HK-2 (cell line): ENCODE measurements at regions not wholly inside any gene's neighbourhood (a gene's known extent, or its start where the extent isn't known, plus 50 kb on each side); places are given as distances from the start of the nearest gene placed in this dataset.

Experiments used
- DNase-seq: peaks from one replicate; pipeline ENCODE4 v3.0.0-alpha.2; 2018; ENCODE audit not compliant: unreplicated experiment

DNA sequence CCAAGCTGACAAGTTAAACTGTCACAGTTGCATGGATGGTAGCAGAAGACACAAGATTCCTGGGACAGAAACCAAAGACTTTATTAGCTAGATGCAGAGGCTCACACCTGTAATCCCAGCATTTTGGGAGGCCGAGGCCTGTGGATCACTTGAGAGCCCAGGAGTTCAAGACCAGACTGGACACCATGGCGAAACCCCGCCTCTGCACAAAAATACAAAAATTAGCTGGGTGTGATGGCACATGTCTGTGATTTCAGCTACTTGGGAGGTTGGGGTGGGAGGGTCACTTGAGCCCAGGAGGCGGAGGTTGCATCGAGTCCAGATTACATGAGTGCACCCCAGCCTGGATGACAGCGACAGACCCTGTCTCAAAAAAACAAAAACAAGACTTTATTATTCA is 346.6 kb downstream of the IRS2 start:
- DNase-seq, result no peak

DNA sequence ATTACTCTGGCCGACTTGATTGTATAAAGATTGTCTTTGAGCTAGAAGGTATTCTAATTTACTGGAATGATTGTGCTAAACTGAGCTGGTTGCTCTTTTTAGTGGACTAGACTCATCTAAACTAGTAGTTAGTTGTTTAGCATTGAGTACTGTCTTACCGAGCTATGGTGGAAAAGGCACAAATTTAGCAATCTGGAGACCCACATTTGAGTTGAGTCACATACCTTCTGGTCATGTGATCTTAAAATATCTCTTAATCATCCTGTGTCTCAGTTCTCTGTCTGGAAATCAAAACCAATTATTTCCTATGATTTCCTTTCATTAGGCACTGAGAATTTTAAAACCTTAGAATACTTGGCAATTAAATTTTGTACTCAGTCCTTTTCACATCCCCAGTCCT is 349.5 kb downstream of the IRS2 start:
- DNase-seq, result no peak

DNA sequence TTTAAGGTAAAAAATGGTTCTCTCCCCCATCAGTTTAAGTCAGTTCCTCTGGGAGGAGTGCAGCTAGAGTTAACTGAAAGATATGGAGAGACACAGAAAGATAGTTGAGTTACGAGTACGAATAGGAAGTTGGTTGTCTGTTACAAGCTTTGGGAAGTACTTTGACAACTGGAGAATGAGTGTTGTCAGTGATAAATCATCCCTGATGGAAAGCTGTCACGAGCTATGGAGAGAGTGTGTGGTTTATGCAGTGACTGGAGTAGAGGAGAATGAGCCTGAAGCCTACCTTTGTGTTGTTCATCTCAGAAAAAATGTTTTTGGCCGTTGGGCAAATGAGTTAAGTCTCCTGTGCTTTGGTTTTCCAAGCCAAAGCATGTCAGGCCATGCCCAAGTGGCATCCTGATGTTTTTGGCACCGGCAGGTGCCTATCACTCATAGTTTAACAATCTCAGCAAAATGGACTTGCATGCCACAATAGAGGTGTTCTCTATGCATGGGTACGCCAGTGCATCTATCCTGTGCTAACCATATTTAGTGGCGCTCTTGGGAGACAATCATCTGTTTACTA is 350.2 kb downstream of the IRS2 start:
- DNase-seq, result no peak

DNA sequence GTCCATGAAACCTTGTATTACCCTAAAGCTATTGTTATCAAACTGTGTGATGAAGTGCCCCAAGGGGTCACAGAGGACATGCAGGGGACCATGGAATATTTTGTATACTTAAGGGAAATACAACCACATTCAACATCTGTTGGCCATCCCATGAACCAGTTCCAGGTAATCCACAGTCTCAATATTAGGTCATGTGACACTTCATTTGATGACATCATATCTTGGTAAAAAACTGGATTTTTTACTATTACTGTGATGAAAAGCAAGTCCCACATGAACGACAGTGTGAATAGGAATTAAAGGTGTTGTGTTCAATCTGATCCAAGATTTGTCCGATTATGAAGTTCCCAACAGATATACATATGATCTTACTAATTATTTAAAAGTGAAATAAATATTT is 355.2 kb downstream of the IRS2 start:
- no peak for DNase-seq

DNA sequence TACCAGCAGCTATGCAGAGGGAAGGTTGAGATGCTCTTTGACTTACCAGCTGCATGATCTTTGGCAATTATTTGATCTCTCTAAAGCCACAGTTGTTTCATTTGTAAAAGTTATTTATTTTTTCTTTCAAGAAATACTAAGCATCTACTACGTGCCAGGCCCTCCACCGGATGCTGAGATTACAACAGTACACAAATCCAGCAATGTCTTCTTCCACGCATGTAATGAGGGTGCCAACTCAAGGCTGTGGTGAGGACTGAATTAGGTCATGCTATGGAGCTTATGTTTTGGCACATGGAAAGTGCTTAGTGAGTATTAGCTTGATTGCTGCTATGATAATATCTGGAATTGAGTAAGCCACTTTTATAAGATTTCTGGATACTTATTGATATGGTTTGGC is 358.2 kb downstream of the IRS2 start:
- no peak for DNase-seq

DNA sequence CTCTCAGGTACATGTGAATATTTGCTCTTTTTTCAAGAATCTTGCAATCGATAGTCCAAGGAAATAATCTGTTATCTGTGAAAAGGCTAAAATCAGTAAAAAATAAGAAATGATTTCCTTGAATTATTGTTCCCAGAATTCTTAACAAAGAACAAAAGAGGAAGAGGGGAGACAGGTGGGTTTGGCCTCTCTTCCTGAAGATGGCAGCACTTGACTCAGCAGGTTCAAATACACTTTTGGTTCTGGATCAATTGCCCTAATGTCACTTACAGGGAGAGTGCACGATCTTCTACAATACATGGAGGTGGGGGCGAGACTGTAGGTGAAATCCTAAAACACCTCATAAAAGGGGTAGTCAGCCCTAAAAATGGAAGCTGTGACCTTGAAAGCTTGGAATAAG is 358.7 kb downstream of the IRS2 start:
- no peak for DNase-seq

DNA sequence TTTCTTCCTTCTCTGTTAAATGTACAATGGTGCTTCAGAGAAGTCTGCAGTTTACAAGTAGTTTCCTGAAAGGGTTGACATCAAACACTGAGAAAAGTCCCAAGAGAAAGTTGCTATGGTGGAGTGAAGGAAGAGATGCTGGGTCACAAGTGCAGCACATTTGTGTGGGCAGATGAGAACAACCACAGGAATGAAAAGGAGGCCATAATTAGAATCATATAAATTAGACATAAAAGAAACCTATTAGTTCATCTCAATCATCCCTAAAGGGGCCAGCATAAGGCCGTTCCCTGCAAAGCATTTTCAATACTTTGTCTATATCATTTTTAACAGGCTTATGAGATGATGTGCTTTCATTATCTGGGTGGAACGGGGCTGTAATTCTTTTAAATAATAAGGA is 359.2 kb downstream of the IRS2 start:
- DNase-seq, result no peak

DNA sequence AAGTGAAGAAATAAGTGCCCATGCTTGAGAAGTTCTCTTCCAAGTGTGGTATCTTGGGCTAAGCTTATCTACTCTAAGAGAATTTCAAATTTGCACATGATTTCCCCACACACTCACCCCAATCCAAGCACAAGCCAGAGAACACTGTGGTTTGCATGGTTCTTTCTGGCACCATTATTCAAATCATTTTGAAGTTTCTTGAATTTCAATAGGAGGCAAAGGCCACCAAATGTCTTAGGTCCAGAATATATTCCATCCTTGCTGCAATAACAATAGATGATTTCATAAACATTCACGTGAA is 359.7 kb downstream of the IRS2 start:
- no peak for DNase-seq

DNA sequence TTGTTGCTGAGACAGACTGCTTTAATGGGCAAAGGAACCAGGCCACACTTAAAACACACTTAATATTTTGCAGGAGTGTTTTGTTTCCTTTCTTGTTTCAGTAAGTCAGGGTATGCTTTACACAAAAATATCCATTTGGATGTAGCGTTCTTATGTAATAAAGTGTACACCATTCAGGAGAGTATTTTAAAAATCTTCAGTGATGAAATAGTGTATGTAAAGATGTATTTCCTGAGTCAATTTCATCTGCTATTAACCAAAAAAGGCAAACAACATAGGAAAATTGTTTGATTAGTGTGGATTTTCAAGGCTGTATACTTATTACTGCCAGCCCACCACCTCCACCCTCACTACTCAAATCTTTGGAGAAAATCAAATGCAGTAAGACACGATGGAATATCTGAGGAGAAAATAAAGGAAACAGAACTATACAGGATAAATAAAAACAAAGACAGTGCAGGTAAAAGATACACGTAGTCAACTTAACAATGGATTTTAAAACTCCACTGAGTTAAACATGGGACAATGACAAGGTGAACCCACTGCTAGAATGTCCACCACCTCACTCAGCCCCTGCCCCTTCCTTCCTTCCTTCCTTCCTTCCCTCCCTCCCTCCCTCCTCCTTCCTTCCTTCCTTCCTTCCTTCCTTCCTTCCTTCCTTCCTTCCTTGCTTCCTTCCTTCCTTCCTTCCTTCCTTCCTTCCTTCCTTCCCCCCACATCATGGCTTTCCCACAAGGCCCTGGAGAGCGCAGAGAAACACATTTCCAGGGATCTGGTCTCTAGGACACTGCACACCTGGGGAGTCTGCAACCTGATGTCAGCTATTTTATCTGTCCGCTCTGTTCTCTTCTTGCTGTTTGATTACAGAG is 360.3 kb downstream of the IRS2 start:
- no peak for DNase-seq

DNA sequence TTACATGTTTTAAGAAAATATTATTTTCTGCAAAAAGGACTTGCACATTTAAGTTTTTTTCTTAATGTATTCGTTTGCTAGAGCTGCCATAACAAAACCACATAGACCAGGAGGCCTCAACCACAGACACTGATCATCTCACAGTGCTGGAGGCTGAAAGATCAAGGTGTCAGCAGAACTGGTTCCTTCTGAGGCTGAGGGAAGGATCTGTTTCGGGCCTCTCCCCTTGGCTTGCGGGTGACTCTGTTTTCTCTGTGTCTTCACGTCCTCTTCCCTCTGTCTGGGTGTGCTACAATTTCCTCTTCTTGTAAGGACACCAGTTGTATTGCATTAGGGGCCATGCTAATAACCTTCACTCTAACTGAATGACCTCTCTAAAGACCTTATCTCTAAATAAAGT is 364.2 kb downstream of the IRS2 start:
- DNase-seq, result no peak

DNA sequence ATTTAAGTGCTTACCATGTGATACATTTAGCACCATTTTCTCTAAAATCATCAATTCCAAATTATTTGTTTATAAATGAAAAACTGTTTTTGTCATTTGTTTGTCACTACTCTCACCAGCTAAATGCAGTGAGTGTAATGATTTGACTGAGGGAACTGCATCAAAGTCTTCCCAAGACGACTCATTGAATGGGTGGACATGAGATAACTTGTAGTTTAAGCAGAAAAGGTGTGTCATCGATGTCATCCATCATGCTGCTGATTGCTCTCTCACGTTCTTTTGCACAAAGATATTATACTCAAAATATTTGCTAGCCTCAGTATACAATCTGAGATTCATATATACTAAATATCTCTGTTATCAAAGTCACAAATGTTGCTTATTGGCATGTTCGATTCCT is 366.5 kb downstream of the IRS2 start:
- DNase-seq, result no peak

DNA sequence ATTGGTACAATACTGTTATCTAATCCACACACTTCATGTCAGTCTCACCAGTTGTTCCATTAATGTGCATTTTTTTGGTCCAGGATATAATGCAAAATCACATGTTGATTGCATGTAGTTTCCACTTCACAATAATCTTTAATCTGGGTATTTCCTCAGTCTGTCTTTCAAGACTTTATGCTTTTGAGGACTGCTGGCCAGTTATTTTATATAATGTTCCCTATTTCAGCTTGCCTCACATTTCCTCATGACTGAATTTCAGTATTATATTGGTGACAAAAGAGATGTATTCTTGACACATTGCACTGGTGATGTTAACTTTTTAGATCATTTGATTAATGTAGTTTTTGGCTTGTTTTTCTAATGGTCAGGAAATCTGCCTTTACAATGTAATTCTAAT is 368.3 kb downstream of the IRS2 start:
- no peak for DNase-seq

DNA sequence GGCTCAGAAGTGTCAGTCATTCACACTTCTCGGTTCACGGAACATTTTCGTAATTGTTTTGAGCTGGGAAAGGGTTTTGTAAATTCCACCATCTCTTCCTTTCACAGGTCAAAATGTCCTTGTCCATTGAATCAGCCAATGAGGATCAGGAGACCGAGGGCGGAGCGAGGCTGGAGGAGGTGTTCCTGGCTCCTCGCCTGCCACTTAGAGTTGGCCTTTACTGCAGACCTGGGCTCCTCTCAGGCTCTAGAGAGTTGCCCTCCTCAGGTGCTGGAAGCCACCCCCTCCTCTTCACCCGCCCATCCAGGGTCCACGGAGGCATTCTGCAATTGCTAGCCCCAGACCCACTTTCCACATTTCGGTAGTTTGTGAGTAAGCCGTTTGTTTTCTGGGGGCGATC is 370.4 kb downstream of the IRS2 start:
- no peak for DNase-seq

DNA sequence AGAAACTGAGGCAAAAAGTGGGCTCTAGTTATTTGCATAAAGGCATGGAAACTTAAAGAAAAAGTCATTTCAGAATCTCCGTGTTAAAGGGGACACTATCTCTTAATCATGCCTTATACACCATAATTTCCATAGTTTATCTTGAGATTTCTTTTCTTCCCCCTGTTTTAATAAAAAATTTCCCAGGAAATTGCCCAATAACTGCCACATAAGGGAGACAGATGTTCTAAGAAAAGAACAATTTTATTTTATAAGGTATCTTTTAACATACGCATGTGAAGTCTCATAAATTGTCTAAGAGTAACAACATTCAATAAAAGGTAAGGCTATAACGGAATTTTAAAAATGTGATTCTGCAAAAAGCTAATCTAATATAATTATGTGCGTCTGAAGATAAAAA is 371.3 kb downstream of the IRS2 start:
- no peak for DNase-seq

DNA sequence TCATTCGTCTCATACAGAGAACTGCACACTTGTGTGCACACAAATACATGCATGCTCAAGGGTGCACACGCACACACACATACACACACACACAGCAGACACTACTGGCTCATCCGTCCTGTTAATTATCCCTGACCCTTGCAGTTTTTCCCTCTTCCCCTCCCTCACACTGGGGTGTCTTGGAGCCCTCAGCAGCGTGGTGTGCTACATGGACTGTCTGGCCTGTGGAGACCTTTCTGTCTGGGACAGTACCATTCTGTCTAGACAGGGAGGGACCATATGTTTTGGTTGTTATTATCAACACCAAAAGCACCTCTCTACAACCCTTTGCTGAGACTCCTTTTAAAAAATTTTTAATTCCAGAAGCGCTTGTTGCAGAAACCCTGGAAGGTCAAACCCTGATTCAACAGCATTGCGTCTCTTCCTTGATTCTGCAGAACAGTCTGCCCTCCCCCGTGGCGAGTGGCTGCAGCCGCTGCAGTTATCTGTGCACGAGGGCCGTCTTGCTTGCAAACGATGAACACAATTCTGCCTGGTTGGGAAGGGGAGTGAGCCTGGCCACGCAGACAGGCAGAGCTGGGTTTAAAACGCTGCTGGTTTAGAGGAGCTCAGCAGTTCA is 374.0 kb downstream of the IRS2 start:
- DNase-seq, result no peak

DNA sequence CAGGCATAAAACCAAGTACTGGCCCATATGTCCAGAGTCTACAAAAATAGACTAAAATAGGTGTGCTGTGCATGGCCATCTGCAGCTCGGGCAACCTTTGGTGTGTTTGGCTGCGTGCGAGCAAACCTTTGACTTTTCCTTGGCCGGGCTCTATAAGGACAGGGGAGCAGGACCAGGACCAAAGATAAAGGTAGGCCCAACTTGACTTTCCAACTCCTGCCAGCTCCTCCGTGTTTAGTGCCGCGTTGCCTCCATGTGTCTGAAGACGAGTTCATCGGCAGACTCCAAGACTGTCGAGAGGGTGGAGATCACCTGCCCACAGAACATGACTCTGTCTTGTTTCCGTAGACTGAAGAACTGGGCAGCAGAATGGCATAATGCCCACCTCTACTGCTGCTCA is 375.5 kb downstream of the IRS2 start:
- no peak for DNase-seq

DNA sequence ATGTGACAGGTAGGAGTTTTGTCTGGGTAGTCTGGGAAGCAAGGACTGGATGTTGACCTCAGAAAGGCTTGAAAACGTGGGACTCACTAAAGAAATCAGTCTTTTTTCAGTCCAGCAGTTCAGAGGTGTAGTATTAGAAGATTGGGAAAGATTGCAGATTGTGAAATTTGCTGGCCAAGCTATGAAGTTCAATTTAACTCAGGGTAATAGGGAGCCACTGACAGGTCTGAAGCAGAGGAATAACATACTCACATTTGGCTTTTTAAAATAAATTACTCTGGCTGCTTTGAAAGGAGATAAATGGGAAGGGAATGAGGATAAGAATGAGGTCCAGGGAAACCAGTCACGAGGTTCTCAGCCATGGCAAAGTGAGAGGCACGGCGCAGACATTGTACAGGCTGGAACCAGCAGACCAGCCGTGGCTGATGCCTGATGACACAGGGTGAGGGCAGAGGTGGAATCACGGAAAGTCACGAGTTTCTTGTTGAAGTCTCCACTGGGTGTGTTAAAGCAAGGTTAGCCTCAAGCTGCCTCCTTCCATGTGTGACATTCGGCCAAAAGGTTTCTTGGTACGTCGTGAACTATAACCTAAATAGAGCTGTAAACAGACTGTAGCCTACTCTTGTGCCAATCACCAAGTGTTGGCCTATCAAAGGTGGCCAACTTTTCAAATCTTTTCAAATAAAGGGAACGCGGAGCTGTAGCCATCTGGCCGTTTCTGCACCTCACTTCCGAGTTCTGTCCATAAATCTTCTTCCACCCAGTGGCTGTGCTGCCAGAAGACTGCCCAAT is 377.6 kb downstream of the IRS2 start:
- DNase-seq, result no peak

DNA sequence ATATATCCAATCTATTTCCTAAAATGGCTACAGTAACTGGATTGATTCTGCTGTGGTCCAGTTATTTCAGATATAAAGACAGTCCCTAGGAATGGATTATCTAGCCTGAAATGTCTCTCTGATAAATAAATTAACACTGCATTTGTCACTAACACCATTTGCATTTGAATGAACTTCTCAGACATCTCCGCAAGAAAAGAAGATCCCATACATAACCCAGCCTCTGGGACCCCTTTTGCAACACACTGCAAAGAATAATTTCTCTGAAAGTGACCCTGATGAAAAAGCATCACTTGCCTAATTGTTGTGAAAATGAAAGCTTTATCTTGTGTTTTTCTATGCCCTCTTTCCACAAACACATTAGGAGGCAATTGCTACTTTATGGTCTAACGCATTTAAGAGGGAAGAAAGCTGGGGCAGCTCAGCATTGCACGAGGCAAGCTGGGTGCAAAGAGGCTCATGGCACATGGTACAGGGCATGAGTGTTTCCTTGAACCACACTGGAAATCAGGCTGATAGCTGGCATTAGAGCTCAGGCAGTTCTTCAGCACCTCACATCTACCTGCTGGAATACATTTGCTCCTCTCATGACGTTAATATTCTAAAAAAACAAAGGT is 379.9 kb downstream of the IRS2 start:
- DNase-seq, result no peak

DNA sequence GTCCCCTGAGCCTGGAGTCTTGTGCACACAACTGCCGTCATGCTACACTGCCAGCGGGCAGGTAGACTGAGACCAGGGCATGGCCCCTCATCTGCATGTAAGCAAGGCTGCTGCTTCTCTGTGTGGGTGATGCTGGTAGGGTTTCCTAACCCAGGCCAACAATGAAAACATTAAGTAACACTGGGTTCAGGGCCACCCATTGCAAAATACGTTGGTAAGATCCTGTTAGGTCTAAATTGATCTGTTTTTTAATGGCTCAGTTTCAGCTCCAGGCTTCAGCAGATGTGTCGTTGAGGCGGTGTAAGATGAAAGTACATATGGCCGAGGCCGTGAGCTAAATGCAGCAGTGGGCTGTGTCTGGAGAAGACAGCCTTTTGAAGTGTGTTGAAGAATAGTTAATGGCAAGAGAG is 383.4 kb downstream of the IRS2 start:
- no peak for DNase-seq

DNA sequence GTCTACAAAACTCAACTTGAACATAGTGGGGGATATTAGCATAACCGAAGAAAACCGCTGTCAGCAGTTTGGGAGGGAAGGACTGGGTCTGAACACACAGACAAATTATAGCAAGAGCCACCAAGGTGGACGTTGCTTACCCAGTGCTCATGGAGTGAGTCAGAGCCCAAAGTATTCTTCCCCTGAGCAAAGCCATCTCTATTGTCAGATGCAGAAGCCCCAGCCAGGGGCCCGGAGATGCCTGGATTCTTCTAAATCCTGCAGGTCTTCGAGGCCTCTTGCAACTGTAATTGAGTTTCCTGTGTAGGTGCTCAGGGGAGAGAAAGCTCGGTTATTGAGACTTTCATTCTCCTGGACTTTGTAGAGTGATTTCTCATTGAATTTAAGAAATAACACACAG is 384.5 kb downstream of the IRS2 start:
- DNase-seq, result no peak

DNA sequence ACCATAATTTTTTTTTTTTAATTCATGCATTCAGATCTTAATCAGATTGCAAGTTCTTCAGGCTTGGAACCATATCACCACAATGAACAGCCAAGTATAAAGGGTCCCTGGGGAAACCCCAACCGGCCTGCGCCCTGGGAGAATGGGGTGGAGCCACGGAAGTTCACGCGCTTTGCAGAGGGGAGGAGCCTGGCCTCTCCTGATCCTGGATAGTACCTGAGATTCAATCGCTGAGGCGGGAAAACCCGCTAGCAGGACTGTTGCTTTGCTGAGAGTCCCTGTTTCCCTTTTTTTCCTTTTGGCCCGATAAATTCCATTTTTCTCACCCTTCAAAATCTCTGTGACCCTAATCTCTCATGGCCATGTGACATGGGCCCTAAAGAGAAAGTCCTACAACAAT is 385.1 kb downstream of the IRS2 start:
- no peak for DNase-seq

DNA sequence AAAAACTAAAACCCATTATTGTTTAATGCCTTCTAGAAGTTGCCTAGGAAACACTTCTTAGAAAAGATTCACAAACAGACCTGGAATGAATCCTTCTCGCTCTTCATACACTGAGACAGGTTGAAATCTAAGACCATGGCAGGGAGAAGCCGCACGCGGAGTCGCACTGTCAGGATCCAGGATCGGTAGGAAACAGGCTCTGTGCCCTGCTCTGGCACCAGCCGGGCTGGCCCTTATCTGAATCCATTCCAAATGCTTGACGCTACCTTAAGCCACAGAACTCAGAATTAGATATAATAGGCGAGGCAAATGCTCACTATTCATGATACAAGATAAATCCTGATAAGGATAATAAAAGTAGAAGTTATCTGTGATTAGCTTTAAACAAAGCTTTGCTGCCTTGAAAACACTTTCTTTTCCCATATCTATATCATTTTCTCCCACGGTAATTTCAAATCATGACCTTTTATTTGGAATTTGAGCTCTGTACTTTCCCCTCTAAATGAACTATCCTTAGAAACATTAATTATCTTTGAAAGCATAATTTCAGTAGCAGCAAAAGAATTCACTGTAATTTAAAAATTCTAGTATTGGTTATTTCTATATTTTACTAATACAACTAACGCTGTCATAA is 385.6 kb downstream of the IRS2 start:
- DNase-seq, result no peak
